ENCODE measurements at regions not wholly inside any gene's neighbourhood (a gene's known extent, or its start where the extent isn't known, plus 50 kb on each side); places are given as distances from the start of the nearest gene placed in this dataset.

- TF ChIP-seq POLR2A (IDR thresholded peaks at IDR 0.05) (no peak), CTCF (IDR thresholded peaks at IDR 0.05) (peak in 1 of 6 experiments; percentile 18)
Observed at GRCh38 chr18:43789234-43790000, 512.1 kb upstream of the SYT4 start.

Data from Peyer's patch (tissue), 4 donors.